GM18505 (cell line): ENCODE measurements at regions not wholly inside any gene's neighbourhood (a gene's known extent, or its start where the extent isn't known, plus 50 kb on each side); places are given as distances from the start of the nearest gene placed in this dataset.

Experiments used
- ATAC-seq: cut with Tn5 transposase; IDR thresholded peaks from one replicate; pipeline ENCODE4 v1.9.1; 2021; ENCODE audit not compliant: unreplicated experiment
- POLR2A ChIP-seq: IDR thresholded peaks from 4 replicates; pipeline ENCODE4 v1.6.1; 2011; ENCODE audit warnings: borderline replicate concordance; ENCODE audit not compliant: insufficient read depth, insufficient read length; ENCODE audit errors: extremely low read depth

GRCh38 chr11:88017666-88018065 lies 157.6 kb downstream of the RAB38 start:
- ATAC-seq, result no peak
- no peak for TF ChIP-seq POLR2A

- TF ChIP-seq POLR2A, result no peak
- ATAC-seq, result peak; percentile 81
Observed at GRCh38 chr11:88016392-88017170, 158.7 kb downstream of the RAB38 start.

GRCh38 chr11:88015170-88015569 lies 160.1 kb downstream of the RAB38 start:
- no peak for ATAC-seq
- no peak for TF ChIP-seq POLR2A

GRCh38 chr11:88013508-88014065 lies 161.7 kb downstream of the RAB38 start:
- no peak for TF ChIP-seq POLR2A
- no peak for ATAC-seq

- TF ChIP-seq POLR2A, result no peak
- ATAC-seq, result no peak
Observed at GRCh38 chr11:88012456-88012855, 162.8 kb downstream of the RAB38 start.

- no peak for TF ChIP-seq POLR2A
- no peak for ATAC-seq
Observed at GRCh38 chr11:87976009-87976408, 199.2 kb downstream of the RAB38 start.

GRCh38 chr11:87974797-87975196 lies 200.4 kb downstream of the RAB38 start:
- TF ChIP-seq POLR2A, result no peak
- no peak for ATAC-seq

GRCh38 chr11:87972133-87972532 lies 203.1 kb downstream of the RAB38 start:
- no peak for TF ChIP-seq POLR2A
- peak; percentile 88 for ATAC-seq

GRCh38 chr11:87971354-87971753 lies 203.9 kb downstream of the RAB38 start:
- no peak for ATAC-seq
- no peak for TF ChIP-seq POLR2A

- ATAC-seq, result no peak
- no peak for TF ChIP-seq POLR2A
Observed at GRCh38 chr11:87970762-87971161, 204.5 kb downstream of the RAB38 start.

- no peak for TF ChIP-seq POLR2A
- ATAC-seq, result no peak
Observed at GRCh38 chr11:87967459-87967858, 207.8 kb downstream of the RAB38 start.

- no peak for ATAC-seq
- TF ChIP-seq POLR2A, result no peak
Observed at GRCh38 chr11:87966694-87967093, 208.5 kb downstream of the RAB38 start.

GRCh38 chr11:87966216-87966615 lies 209.0 kb downstream of the RAB38 start:
- ATAC-seq, result no peak
- no peak for TF ChIP-seq POLR2A

- no peak for ATAC-seq
- TF ChIP-seq POLR2A, result no peak
Observed at GRCh38 chr11:87961606-87962005, 213.6 kb downstream of the RAB38 start.

- ATAC-seq, result no peak
- no peak for TF ChIP-seq POLR2A
Observed at GRCh38 chr11:87957961-87958360, 217.3 kb downstream of the RAB38 start.

GRCh38 chr11:87954476-87954875 lies 220.8 kb downstream of the RAB38 start:
- no peak for ATAC-seq
- no peak for TF ChIP-seq POLR2A
